PFSK-1 (cell line): ENCODE measurements at regions not wholly inside any gene's neighbourhood (a gene's known extent, or its start where the extent isn't known, plus 50 kb on each side); places are given as distances from the start of the nearest gene placed in this dataset.

Experiments used
- FOXP2 ChIP-seq: optimal IDR thresholded peaks from 2 replicates; pipeline ENCODE3; 2011; ENCODE audit warnings: borderline replicate concordance, control low read depth, inconsistent platforms; ENCODE audit not compliant: insufficient read depth; ENCODE audit errors: extremely low read length, extremely low read depth
- POLR2AphosphoS5 ChIP-seq: IDR thresholded peaks from 2 replicates; pipeline ENCODE4 v1.6.1; 2012; ENCODE audit warnings: low read depth, mild to moderate bottlenecking, control low read depth, low read length, moderate library complexity
- REST ChIP-seq, 2 experiments: IDR thresholded peaks; 2 replicates each; pipeline versions ENCODE4 v1.6.1 to v1.8.0; 2011 to 2012; ENCODE audit warnings: low read depth in 2 of 2, low read length in 2 of 2, control low read depth in 1 of 2, inconsistent platforms in 1 of 2, mild to moderate bottlenecking in 1 of 2, moderate library complexity in 1 of 2; ENCODE audit not compliant: insufficient read depth in 1 of 2
- SIN3A ChIP-seq: IDR thresholded peaks from 2 replicates; pipeline ENCODE4 v1.6.1; 2012; ENCODE audit warnings: mild to moderate bottlenecking, low read length, moderate library complexity, borderline replicate concordance; ENCODE audit not compliant: insufficient read depth
- TAF1 ChIP-seq: IDR thresholded peaks from 2 replicates; pipeline ENCODE4 v1.6.1; 2012; ENCODE audit warnings: low read length, control low read depth, borderline replicate concordance; ENCODE audit not compliant: insufficient read depth

- TF ChIP-seq TAF1 (no peak), SIN3A (no peak), REST (IDR thresholded peaks at IDR 0.05; ENCODE audit: insufficient read depth in 1 of 2, low read depth in 2 of 2, low read length in 2 of 2) (no peak), FOXP2 (no peak), POLR2AphosphoS5 (no peak)
Measured at GRCh38 chr2:173441222-173441621, 86.5 kb downstream of the CDCA7 start.

GRCh38 chr2:173442542-173442941, 87.9 kb downstream of the CDCA7 start:
- no peak for TF ChIP-seq FOXP2
- no peak for TF ChIP-seq SIN3A
- no peak for TF ChIP-seq REST (IDR thresholded peaks at IDR 0.05; ENCODE audit: insufficient read depth in 1 of 2, low read depth in 2 of 2, low read length in 2 of 2)
- TF ChIP-seq POLR2AphosphoS5, result no peak
- no peak for TF ChIP-seq TAF1

- TF ChIP-seq TAF1 (no peak), POLR2AphosphoS5 (no peak), REST (IDR thresholded peaks at IDR 0.05; ENCODE audit: insufficient read depth in 1 of 2, low read depth in 2 of 2, low read length in 2 of 2) (no peak), SIN3A (no peak), FOXP2 (no peak)
Measured at GRCh38 chr2:173446722-173447121, 92.0 kb downstream of the CDCA7 start.

- peak; percentile 23 for TF ChIP-seq FOXP2
- TF ChIP-seq TAF1, result peak; percentile 18; the same call in 1 of the 2 replicates
- TF ChIP-seq REST (IDR thresholded peaks at IDR 0.05; ENCODE audit: insufficient read depth in 1 of 2, low read depth in 2 of 2, low read length in 2 of 2), result 0 out of 4 replicates have a peak, but pooled peaks of 1 of the 2 experiments have one; percentile 7
- no peak for TF ChIP-seq SIN3A
- peak; percentile 58; the same call in 1 of the 2 replicates for TF ChIP-seq POLR2AphosphoS5
Measured at GRCh38 chr2:173448938-173449471, 94.3 kb downstream of the CDCA7 start.
